HEK293 (cell line): ENCODE measurements at regions not wholly inside any gene's neighbourhood (a gene's known extent, or its start where the extent isn't known, plus 50 kb on each side); places are given as distances from the start of the nearest gene placed in this dataset.

Source experiments
- CTCF ChIA-PET: fragments of 350-600 bp; formaldehyde crosslinking; extraction: SDS; loops from one replicate; lab custom pipeline; 2021; ENCODE audit warnings: antibody characterized with exemption; lab: Yijun Ruan, JAX
- POLR2A ChIA-PET: fragments of 300-600 bp; formaldehyde crosslinking; extraction: SDS; loops from one replicate; lab custom pipeline; 2020; ENCODE audit warnings: antibody characterized with exemption, inconsistent platforms; lab: Yijun Ruan, JAX
- H3K27ac ChIP-seq: fragments of 200-500 bp; sonication (Bioruptor generic); 2 replicates; pipeline ENCODE4 v1.5.1; 2014; ENCODE audit warnings: low read depth, low read length, control low read depth, inconsistent platforms; ENCODE audit errors: extremely low read depth
- H3K36me3 ChIP-seq, 2 experiments: fragments of 200-500 bp in 1 of 2; sonication (Bioruptor generic) in 1 of 2; 1 replicate in 1 of 2; 2 replicates in 1 of 2; pipeline ENCODE4 v1.5.1; 2014 to 2017; ENCODE audit warnings: inconsistent platforms in 2 of 2, low read length in 2 of 2; ENCODE audit not compliant: control insufficient read depth in 2 of 2, insufficient read depth in 1 of 2
- H3K4me1 ChIP-seq: fragments of 200-500 bp; sonication (Bioruptor generic); 2 replicates; pipeline ENCODE4 v1.5.1; 2014; ENCODE audit warnings: mild to moderate bottlenecking, low read length, inconsistent platforms; ENCODE audit not compliant: control insufficient read depth, insufficient read depth
- H3K4me3 ChIP-seq: 2 replicates; pipeline ENCODE4 v1.5.1; 2011; ENCODE audit warnings: low read depth, mild to moderate bottlenecking, control low read depth, low read length, moderate library complexity
- H3K9me3 ChIP-seq: fragments of 200-500 bp; sonication (Bioruptor generic); 2 replicates; pipeline ENCODE4 v1.5.1; 2014; ENCODE audit warnings: low read depth, low read length, inconsistent platforms; ENCODE audit not compliant: control insufficient read depth, insufficient read depth
- GLI4 ChIP-seq: fragments of 450-650 bp; formaldehyde crosslinking; IDR thresholded peaks from 2 replicates; pipeline ENCODE4 v1.5.1; 2016; ENCODE audit warnings: missing biosample characterization, missing genetic modification characterization
- ZBTB17 ChIP-seq: fragments of 450-650 bp; formaldehyde crosslinking; IDR thresholded peaks from 2 replicates; pipeline ENCODE4 v1.5.1; 2016; ENCODE audit warnings: missing biosample characterization, missing genetic modification characterization
- ZBTB6 ChIP-seq: fragments of 450-650 bp; formaldehyde crosslinking; IDR thresholded peaks from 2 replicates; pipeline ENCODE4 v1.5.1; 2017; ENCODE audit warnings: missing biosample characterization, missing genetic modification characterization
- ZFP3 ChIP-seq: fragments of 450-650 bp; formaldehyde crosslinking; IDR thresholded peaks from 2 replicates; pipeline ENCODE4 v1.5.1; 2016; ENCODE audit warnings: low read depth, missing biosample characterization, missing genetic modification characterization
- ZNF140 ChIP-seq: fragments of 450-650 bp; formaldehyde crosslinking; IDR thresholded peaks from 2 replicates; pipeline ENCODE4 v1.5.1; 2016; ENCODE audit warnings: missing biosample characterization, missing genetic modification characterization
- ZNF174 ChIP-seq: fragments of 450-650 bp; formaldehyde crosslinking; IDR thresholded peaks from 2 replicates; pipeline ENCODE4 v1.5.0; 2017; ENCODE audit warnings: missing biosample characterization, mild to moderate bottlenecking, missing genetic modification characterization
- ZNF223 ChIP-seq: fragments of 450-650 bp; formaldehyde crosslinking; IDR thresholded peaks from 2 replicates; pipeline ENCODE4 v1.5.1; 2016; ENCODE audit warnings: missing biosample characterization, missing genetic modification characterization
- ZNF311 ChIP-seq: fragments of 450-650 bp; formaldehyde crosslinking; IDR thresholded peaks from 2 replicates; pipeline ENCODE4 v1.5.1; 2017; ENCODE audit warnings: missing biosample characterization, missing genetic modification characterization, borderline replicate concordance
- ZNF426 ChIP-seq: fragments of 450-650 bp; formaldehyde crosslinking; IDR thresholded peaks from 2 replicates; pipeline ENCODE4 v1.5.1; 2017; ENCODE audit warnings: missing biosample characterization, missing genetic modification characterization, mild to moderate bottlenecking, inconsistent platforms, moderate library complexity
- ZNF529 ChIP-seq: fragments of 450-650 bp; formaldehyde crosslinking; IDR thresholded peaks from 2 replicates; pipeline ENCODE4 v1.5.1; 2017; ENCODE audit warnings: missing genetic modification characterization, missing biosample characterization; ENCODE audit not compliant: insufficient replicate concordance
- ZNF530 ChIP-seq: fragments of 450-650 bp; formaldehyde crosslinking; IDR thresholded peaks from 2 replicates; pipeline ENCODE4 v1.5.1; 2016; ENCODE audit warnings: low read depth, missing biosample characterization, missing genetic modification characterization
- ZNF548 ChIP-seq: fragments of 450-650 bp; formaldehyde crosslinking; IDR thresholded peaks from 2 replicates; pipeline ENCODE4 v1.5.1; 2016; ENCODE audit warnings: missing biosample characterization, missing genetic modification characterization
- ZNF639 ChIP-seq: fragments of 450-650 bp; formaldehyde crosslinking; IDR thresholded peaks from 2 replicates; pipeline ENCODE4 v1.5.1; 2016; ENCODE audit warnings: missing biosample characterization, missing genetic modification characterization
- ZNF777 ChIP-seq: fragments of 450-650 bp; formaldehyde crosslinking; IDR thresholded peaks from 2 replicates; pipeline ENCODE4 v1.5.1; 2017; ENCODE audit warnings: missing biosample characterization, missing genetic modification characterization, borderline replicate concordance
- ZSCAN30 ChIP-seq: fragments of 450-650 bp; IDR thresholded peaks from 2 replicates; pipeline ENCODE4 v1.5.1; 2018; ENCODE audit warnings: missing biosample characterization, mild to moderate bottlenecking, missing genetic modification characterization, moderate library complexity
- ZSCAN5A ChIP-seq: fragments of 450-650 bp; formaldehyde crosslinking; IDR thresholded peaks from 2 replicates; pipeline ENCODE4 v1.5.1; 2016; ENCODE audit warnings: missing biosample characterization, missing genetic modification characterization
- TF ChIP-seq, protein P1 (sequence below): fragments of 450-650 bp; formaldehyde crosslinking; IDR thresholded peaks from 2 replicates; pipeline ENCODE4 v1.5.1; 2016; ENCODE audit warnings: missing biosample characterization, missing genetic modification characterization, borderline replicate concordance
- TF ChIP-seq, protein P2 (sequence below): fragments of 450-650 bp; formaldehyde crosslinking; IDR thresholded peaks from 2 replicates; pipeline ENCODE4 v1.5.1; 2016; ENCODE audit warnings: missing biosample characterization, missing genetic modification characterization

DNA sequence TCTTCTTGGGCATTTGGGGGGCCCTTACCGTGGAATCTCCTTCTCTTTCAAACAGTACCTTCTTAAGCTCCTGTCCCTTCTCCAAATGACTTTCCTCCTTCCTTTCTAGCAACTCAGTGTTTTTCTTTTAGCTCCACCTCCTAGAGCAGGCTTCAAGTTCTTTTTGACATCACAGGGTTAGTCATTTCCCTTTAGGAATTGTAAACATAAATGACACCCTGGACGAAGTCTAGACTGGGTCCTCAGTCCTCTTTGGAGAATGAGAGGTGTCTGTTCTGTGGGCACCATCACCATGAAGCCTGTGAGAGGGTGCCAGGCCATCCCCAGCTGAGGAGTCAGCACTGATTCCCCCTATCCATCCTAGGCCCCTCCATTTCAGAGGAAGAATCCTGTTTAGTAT, 94.7 kb downstream of the SALL1 start:
- H3K4me3 ChIP-seq, result no peak overlapping the region
- TF ChIP-seq ZNF777 (tag by site-specific recombination) (no peak), ZSCAN30 (tag by site-specific recombination) (no peak), ZNF140 (tag by site-specific recombination) (no peak), ZSCAN5A (tag by site-specific recombination) (no peak), ZBTB17 (tag by site-specific recombination) (no peak), ZNF311 (tag by site-specific recombination) (no peak), ZNF530 (no peak), ZNF639 (tag by site-specific recombination) (no peak)
- TF ChIP-seq, protein P1, sequence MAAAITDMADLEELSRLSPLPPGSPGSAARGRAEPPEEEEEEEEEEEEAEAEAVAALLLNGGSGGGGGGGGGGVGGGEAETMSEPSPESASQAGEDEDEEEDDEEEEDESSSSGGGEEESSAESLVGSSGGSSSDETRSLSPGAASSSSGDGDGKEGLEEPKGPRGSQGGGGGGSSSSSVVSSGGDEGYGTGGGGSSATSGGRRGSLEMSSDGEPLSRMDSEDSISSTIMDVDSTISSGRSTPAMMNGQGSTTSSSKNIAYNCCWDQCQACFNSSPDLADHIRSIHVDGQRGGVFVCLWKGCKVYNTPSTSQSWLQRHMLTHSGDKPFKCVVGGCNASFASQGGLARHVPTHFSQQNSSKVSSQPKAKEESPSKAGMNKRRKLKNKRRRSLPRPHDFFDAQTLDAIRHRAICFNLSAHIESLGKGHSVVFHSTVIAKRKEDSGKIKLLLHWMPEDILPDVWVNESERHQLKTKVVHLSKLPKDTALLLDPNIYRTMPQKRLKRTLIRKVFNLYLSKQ (tag by site-specific recombination), result no peak
- POLR2A ChIA-PET, result no interaction called here
- CTCF ChIA-PET, result interaction anchor here (1.2 kb wide), 1 partner anchor 915 kb away, joined by 3 read pairs; no protein-coding TSS in a partner anchor
- no peaks in the 10 kb centered on the region for H3K9me3 ChIP-seq
- H3K4me1 ChIP-seq, result no peaks in the 10 kb centered on the region
- no peak overlapping the region for H3K27ac ChIP-seq
- no peaks in the 10 kb centered on the region for H3K36me3 ChIP-seq

DNA sequence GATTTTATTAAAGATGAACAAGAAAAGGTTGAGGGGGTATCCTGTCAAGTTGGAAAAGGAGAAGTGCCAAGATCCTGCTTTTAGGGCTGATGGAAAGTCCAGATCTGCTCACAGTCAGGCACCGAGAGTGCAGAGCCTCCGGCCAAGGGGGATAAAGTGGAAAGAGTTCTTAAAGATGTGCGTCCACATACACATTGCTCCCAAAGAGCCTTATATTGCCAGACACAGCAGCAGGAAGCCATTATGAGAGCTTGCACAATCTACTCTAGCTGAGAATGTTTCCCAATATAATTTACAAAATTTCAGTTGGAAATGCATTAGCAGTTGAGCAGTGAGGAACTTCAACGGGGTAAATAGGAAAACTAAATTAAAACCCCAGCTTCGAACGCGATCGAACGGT, 95.6 kb downstream of the SALL1 start:
- H3K4me1 ChIP-seq, result no peaks in the 10 kb centered on the region
- CTCF ChIA-PET, result interaction anchor here (1.2 kb wide), 1 partner anchor 916 kb away, joined by 3 read pairs; no protein-coding TSS in a partner anchor
- H3K4me3 ChIP-seq, result no peak overlapping the region
- TF ChIP-seq ZNF548 (tag by site-specific recombination), result no peak
- TF ChIP-seq, protein P2, sequence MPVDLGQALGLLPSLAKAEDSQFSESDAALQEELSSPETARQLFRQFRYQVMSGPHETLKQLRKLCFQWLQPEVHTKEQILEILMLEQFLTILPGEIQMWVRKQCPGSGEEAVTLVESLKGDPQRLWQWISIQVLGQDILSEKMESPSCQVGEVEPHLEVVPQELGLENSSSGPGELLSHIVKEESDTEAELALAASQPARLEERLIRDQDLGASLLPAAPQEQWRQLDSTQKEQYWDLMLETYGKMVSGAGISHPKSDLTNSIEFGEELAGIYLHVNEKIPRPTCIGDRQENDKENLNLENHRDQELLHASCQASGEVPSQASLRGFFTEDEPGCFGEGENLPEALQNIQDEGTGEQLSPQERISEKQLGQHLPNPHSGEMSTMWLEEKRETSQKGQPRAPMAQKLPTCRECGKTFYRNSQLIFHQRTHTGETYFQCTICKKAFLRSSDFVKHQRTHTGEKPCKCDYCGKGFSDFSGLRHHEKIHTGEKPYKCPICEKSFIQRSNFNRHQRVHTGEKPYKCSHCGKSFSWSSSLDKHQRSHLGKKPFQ, result no peak
- no peak for TF ChIP-seq GLI4 (tag by site-specific recombination)
- TF ChIP-seq ZBTB6 (tag by site-specific recombination), result no peak
- TF ChIP-seq ZNF426 (tag by site-specific recombination), result no peak
- TF ChIP-seq ZNF174, result no peak
- no peak for TF ChIP-seq ZFP3
- TF ChIP-seq ZNF529, result no peak
- TF ChIP-seq ZNF223, result no peak
- no peak overlapping the region for H3K27ac ChIP-seq
- no peaks in the 10 kb centered on the region for H3K36me3 ChIP-seq
- H3K9me3 ChIP-seq, result no peaks in the 10 kb centered on the region
- POLR2A ChIA-PET, result no interaction called here
